H1 (cell line): ENCODE measurements at regions not wholly inside any gene's neighbourhood (a gene's known extent, or its start where the extent isn't known, plus 50 kb on each side); places are given as distances from the start of the nearest gene placed in this dataset.

Experiments
- CTCF ChIA-PET: fragments of 300-600 bp; sonication (Branson Sonifier 250); formaldehyde crosslinking; loops from one replicate; lab custom pipeline; 2021; ENCODE audit not compliant: partially characterized antibody; lab: Charles Lee
- POLR2A ChIA-PET: fragments of 300-600 bp; sonication (Branson Sonifier 250); formaldehyde crosslinking; loops from one replicate; lab custom pipeline; 2021; ENCODE audit warnings: inconsistent platforms; ENCODE audit not compliant: partially characterized antibody; lab: Charles Lee
- DNase-seq, 2 experiments: peaks; one replicate each; pipeline versions ENCODE4 v3.0.0 to v3.0.0-alpha.2; 2010 to 2022; ENCODE audit warnings: low spot score in 2 of 2, low read depth in 1 of 2, mixed read lengths in 1 of 2
- FAIRE-seq: peaks from 2 replicates; lab custom pipeline; 2011; peaks lifted over from hg19 to GRCh38; lab: Jason Lieb, UNC
- H2AFZ ChIP-seq: 2 replicates; pipeline ENCODE4 v1.8.1; 2012; ENCODE audit warnings: low read length, inconsistent platforms
- H2AK5ac ChIP-seq: 2 replicates; pipeline ENCODE4 v1.6.1; 2013; ENCODE audit warnings: low read depth, low read length
- H2BK120ac ChIP-seq: replicated peaks from 2 replicates; pipeline ENCODE3; 2013; ENCODE audit warnings: low read depth, low read length, inconsistent platforms
- H2BK12ac ChIP-seq: 2 replicates; pipeline ENCODE4 v1.6.1; 2013; ENCODE audit warnings: low read depth, low read length
- H2BK15ac ChIP-seq: 2 replicates; pipeline ENCODE4 v1.6.1; 2013; ENCODE audit warnings: low read length
- H2BK20ac ChIP-seq: 2 replicates; pipeline ENCODE4 v1.6.1; 2013; ENCODE audit warnings: low read length
- H2BK5ac ChIP-seq: 2 replicates; pipeline ENCODE4 v1.6.1; 2013; ENCODE audit warnings: low read depth, low read length
- H3K14ac ChIP-seq: 2 replicates; pipeline ENCODE4 v1.6.1; 2013; ENCODE audit warnings: inconsistent platforms; ENCODE audit not compliant: insufficient read length
- H3K18ac ChIP-seq: 2 replicates; pipeline ENCODE4 v1.6.1; 2013; ENCODE audit warnings: low read length; ENCODE audit errors: extremely low read depth
- H3K23ac ChIP-seq: 2 replicates; pipeline ENCODE4 v1.6.1; 2013; ENCODE audit warnings: inconsistent platforms; ENCODE audit not compliant: insufficient read length
- H3K23me2 ChIP-seq: 2 replicates; pipeline ENCODE4 v1.6.1; 2013; ENCODE audit warnings: low read depth, low read length
- H3K27ac ChIP-seq: 2 replicates; pipeline ENCODE4 v1.6.1; 2011; ENCODE audit warnings: low read depth, low read length, inconsistent platforms
- H3K27me3 ChIP-seq, 4 experiments: replicated peaks in 1 of 4; 1 replicate in 1 of 4; 2 replicates in 3 of 4; pipeline versions ENCODE4 v1.6.1 to v1.8.1; 2011 to 2013; ENCODE audit warnings: low read length in 3 of 4, mild to moderate bottlenecking in 3 of 4, inconsistent platforms in 2 of 4, mixed read lengths in 2 of 4, moderate library complexity in 1 of 4; ENCODE audit not compliant: control insufficient read depth in 3 of 4, insufficient read depth in 3 of 4; ENCODE audit errors: extremely low read depth in 1 of 4
- H3K36me3 ChIP-seq, 4 experiments: 2 replicates each; pipeline versions ENCODE4 v1.6.1 to v1.8.1; 2011 to 2013; ENCODE audit warnings: mild to moderate bottlenecking in 4 of 4, low read length in 3 of 4, moderate library complexity in 2 of 4, control low read depth in 1 of 4, inconsistent platforms in 1 of 4; ENCODE audit not compliant: insufficient read depth in 4 of 4, control insufficient read depth in 2 of 4
- H3K4ac ChIP-seq: replicated peaks from 2 replicates; pipeline ENCODE3; 2013; ENCODE audit warnings: low read length, low read depth, mixed read lengths, inconsistent platforms; ENCODE audit not compliant: insufficient read length
- H3K4me1 ChIP-seq, 4 experiments: replicated peaks in 1 of 4; 1 replicate in 1 of 4; 2 replicates in 3 of 4; pipeline versions ENCODE4 v1.6.1 to v1.8.1; 2011 to 2013; ENCODE audit warnings: low read length in 3 of 4, inconsistent platforms in 2 of 4, mixed read lengths in 1 of 4; ENCODE audit not compliant: insufficient read depth in 4 of 4, control insufficient read depth in 3 of 4
- H3K4me2 ChIP-seq, 2 experiments: 2 replicates each; pipeline versions ENCODE4 v1.6.1 to v1.8.1; 2011 to 2013; ENCODE audit warnings: low read depth in 2 of 2, low read length in 2 of 2, control low read depth in 1 of 2, inconsistent platforms in 1 of 2, mild to moderate bottlenecking in 1 of 2; ENCODE audit not compliant: insufficient read depth in 1 of 2
- H3K4me3 ChIP-seq, 4 experiments: fragments of 200-600, 300-600 bp in 1 of 4; sonication (generic), shearing (Covaris generic), sonication (Bioruptor Twin) in 1 of 4; 2 replicates each; pipeline versions ENCODE4 v1.5.1 to v1.8.1; 2011 to 2016; ENCODE audit warnings: low read length in 4 of 4, low read depth in 3 of 4, control low read depth in 2 of 4, inconsistent platforms in 2 of 4, mild to moderate bottlenecking in 2 of 4, mixed read lengths in 1 of 4, moderate library complexity in 1 of 4; ENCODE audit not compliant: insufficient read depth in 2 of 4; ENCODE audit errors: extremely low read depth in 1 of 4
- H3K56ac ChIP-seq: replicated peaks from 2 replicates; pipeline ENCODE3; 2013; ENCODE audit warnings: low read depth, mild to moderate bottlenecking, mixed read lengths, low read length, inconsistent platforms; ENCODE audit not compliant: insufficient read length
- H3K79me1 ChIP-seq: 2 replicates; pipeline ENCODE4 v1.6.1; 2013; ENCODE audit warnings: low read depth, low read length, control low read depth
- H3K79me2 ChIP-seq, 2 experiments: 2 replicates each; pipeline versions ENCODE4 v1.6.1 to v1.8.1; 2012 to 2013; ENCODE audit warnings: low read length in 2 of 2, mild to moderate bottlenecking in 2 of 2, inconsistent platforms in 1 of 2; ENCODE audit not compliant: insufficient read depth in 2 of 2, control insufficient read depth in 1 of 2
- H3K9ac ChIP-seq, 4 experiments: replicated peaks in 1 of 4; 1 replicate in 1 of 4; 2 replicates in 3 of 4; pipeline versions ENCODE4 v1.6.1 to v1.8.1; 2011 to 2013; ENCODE audit warnings: low read depth in 3 of 4, low read length in 3 of 4, control low read depth in 2 of 4, mild to moderate bottlenecking in 2 of 4, moderate library complexity in 2 of 4, inconsistent platforms in 1 of 4; ENCODE audit errors: extremely low read depth in 1 of 4
- H3K9me3 ChIP-seq, 2 experiments: 2 replicates each; pipeline versions ENCODE4 v1.6.1 to v1.8.1; 2012 to 2013; ENCODE audit warnings: mild to moderate bottlenecking in 2 of 2, moderate library complexity in 2 of 2, control low read depth in 1 of 2, inconsistent platforms in 1 of 2, low read depth in 1 of 2, low read length in 1 of 2, mixed read lengths in 1 of 2; ENCODE audit not compliant: insufficient read depth in 2 of 2
- H4K20me1 ChIP-seq, 2 experiments: replicated peaks in 1 of 2; 2 replicates each; pipeline versions ENCODE3 to v1.8.1; 2011 to 2013; ENCODE audit warnings: inconsistent platforms in 2 of 2, low read length in 2 of 2, mild to moderate bottlenecking in 1 of 2; ENCODE audit not compliant: insufficient read depth in 2 of 2, control insufficient read depth in 1 of 2
- H4K5ac ChIP-seq: 2 replicates; pipeline ENCODE4 v1.6.1; 2013; ENCODE audit warnings: low read length, low read depth, mixed read lengths, inconsistent platforms; ENCODE audit not compliant: insufficient read length
- H4K8ac ChIP-seq: 2 replicates; pipeline ENCODE4 v1.8.0; 2013; ENCODE audit warnings: mild to moderate bottlenecking, moderate library complexity, low read length, inconsistent platforms; ENCODE audit not compliant: insufficient read depth; ENCODE audit errors: extremely low read depth
- H4K91ac ChIP-seq: replicated peaks from 2 replicates; pipeline ENCODE3; 2013; ENCODE audit warnings: low read length, mixed read lengths, inconsistent platforms; ENCODE audit not compliant: insufficient read length
- NANOG ChIP-seq: IDR thresholded peaks from 2 replicates; pipeline ENCODE4 v1.6.1; 2011; ENCODE audit warnings: low read length, low read depth, mild to moderate bottlenecking, inconsistent platforms; ENCODE audit not compliant: insufficient read depth, poor library complexity, severe bottlenecking
- PHF8 ChIP-seq: fragments of 200-600 bp; sonication (generic); conservative IDR thresholded peaks from 2 replicates; pipeline ENCODE4 v1.7.1; 2012; ENCODE audit warnings: low read depth, mild to moderate bottlenecking, inconsistent platforms, low read length, moderate library complexity
- ZNF274 ChIP-seq: IDR thresholded peaks from 2 replicates; pipeline ENCODE4 v1.7.0; 2012; ENCODE audit warnings: low read length, borderline replicate concordance; ENCODE audit errors: extremely low read depth
- WGBS, 2 experiments: shearing (Covaris generic) in 1 of 2; methylation state at CpG; one replicate each; pipeline versions ENCODE4 v1.1.6 to v1.1.7; 2013 to 2015; ENCODE audit warnings: low lambda C conversion rate in 2 of 2, mixed read lengths in 2 of 2, inconsistent platforms in 1 of 2, low coverage in 1 of 2, missing lambda C conversion rate in 1 of 2; ENCODE audit not compliant: insufficient replicate concordance in 2 of 2, insufficient coverage in 1 of 2, insufficient read length in 1 of 2; ENCODE audit errors: extremely low coverage in 1 of 2, missing lambda C conversion rate in 1 of 2; 5-methylcytosine and 5-hydroxymethylcytosine counted together

DNA sequence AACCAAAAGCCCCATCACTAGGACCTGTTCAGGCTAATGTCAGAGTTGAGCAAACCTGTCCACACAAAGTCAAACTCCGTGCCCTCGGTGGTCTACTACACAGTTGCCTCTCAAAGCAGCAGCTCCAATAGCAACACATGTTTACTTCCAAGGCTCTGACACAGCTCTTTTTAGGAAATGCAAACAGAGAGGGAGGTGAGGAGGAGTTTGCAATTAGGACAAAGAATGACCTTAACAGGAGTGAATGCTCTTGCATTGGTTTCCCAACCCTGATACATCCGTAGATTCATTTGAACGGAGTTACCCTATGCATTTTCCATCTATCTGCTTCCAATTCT, 64.8 kb upstream of the GOLGA8B start:
- CTCF ChIA-PET: interaction anchor here (1.6 kb wide), 1 partner anchor 21 kb away, joined by 4 read pairs; no protein-coding TSS in a partner anchor

More for the DNA sequence above, 64.8 kb upstream of the GOLGA8B start:
- POLR2A ChIA-PET: interaction anchor here (1.0 kb wide), 1 partner anchor 136 kb away, joined by 3 read pairs; no protein-coding TSS in a partner anchor
- no peak overlapping the region for H3K4me2 ChIP-seq
- no peaks in the 10 kb centered on the region for H3K9me3 ChIP-seq
- TF ChIP-seq PHF8 (no peak), ZNF274 (no peak), NANOG (no peak)
- no peak overlapping the region for H3K9ac ChIP-seq
- H4K8ac ChIP-seq: no peak overlapping the region
- H3K23ac ChIP-seq: no peak overlapping the region
- H3K18ac ChIP-seq: no peak overlapping the region
- no peak overlapping the region for H3K27ac ChIP-seq
- WGBS, 2 experiments: 90% methylated on average over 4 of the region's 4 CpGs; no CpG with 5 or more reads in 1 of the 2 experiments
- no peak overlapping the region for H2BK5ac ChIP-seq
- H2BK120ac ChIP-seq: no peak overlapping the region
- H2BK15ac ChIP-seq: no peak overlapping the region
- no peaks in the 10 kb centered on the region for H3K23me2 ChIP-seq
- no peaks in the 10 kb centered on the region for H3K79me1 ChIP-seq
- H3K36me3 ChIP-seq: no peaks in the 10 kb centered on the region
- DNase-seq (no peak), FAIRE-seq (no peak)
- H2AFZ ChIP-seq: peak overlapping the region; percentile 81
- H4K91ac ChIP-seq: no peak overlapping the region
- no peaks in the 10 kb centered on the region for H3K79me2 ChIP-seq
- H3K56ac ChIP-seq: no peak overlapping the region
- no peak overlapping the region for H3K4me3 ChIP-seq
- no peak overlapping the region for H2BK12ac ChIP-seq
- H4K20me1 ChIP-seq: no peaks in the 10 kb centered on the region
- no peak overlapping the region for H2AK5ac ChIP-seq
- no peak overlapping the region for H4K5ac ChIP-seq
- no peak overlapping the region for H3K4ac ChIP-seq
- peaks cover 0 to 4% (median 1%) of the 10 kb centered on the region in 4 experiments; a peak in 4 of 7 replicates for H3K4me1 ChIP-seq
- H3K27me3 ChIP-seq: no peaks in the 10 kb centered on the region
- H2BK20ac ChIP-seq: no peak overlapping the region; the same call in 1 of the 2 replicates
- H3K14ac ChIP-seq: no peak overlapping the region
